GM12892 (cell line): ENCODE measurements at regions not wholly inside any gene's neighbourhood (a gene's known extent, or its start where the extent isn't known, plus 50 kb on each side); places are given as distances from the start of the nearest gene placed in this dataset.

Experiments
- POLR2A ChIP-seq: IDR thresholded peaks from 2 replicates; pipeline ENCODE4 v1.6.1; 2011; ENCODE audit warnings: low read depth, low read length, control low read depth
- POLR2AphosphoS5 ChIP-seq: IDR thresholded peaks from 2 replicates; pipeline ENCODE4 v1.6.1; 2011; ENCODE audit warnings: low read depth, low read length, control low read depth
- TAF1 ChIP-seq: IDR thresholded peaks from 2 replicates; pipeline ENCODE4 v1.6.1; 2011; ENCODE audit warnings: low read depth, mild to moderate bottlenecking, control low read depth, low read length, borderline replicate concordance

- TF ChIP-seq POLR2AphosphoS5, result no peak
- TF ChIP-seq POLR2A, result no peak
- no peak for TF ChIP-seq TAF1
Measured at GRCh38 chr18:51734576-51734975, 537.1 kb upstream of the MEX3C start.
